Breast epithelium (tissue), 3 donors: ENCODE measurements at regions not wholly inside any gene's neighbourhood (a gene's known extent, or its start where the extent isn't known, plus 50 kb on each side); places are given as distances from the start of the nearest gene placed in this dataset.

Experiments
- POLR2A ChIP-seq: fragments of 450-650 bp; IDR thresholded peaks from one replicate; pipeline ENCODE4 v1.6.1; 2016; ENCODE audit warnings: antibody characterized with exemption, mild to moderate bottlenecking, moderate library complexity
- POLR2AphosphoS5 ChIP-seq, 3 donors: sonication (generic); formaldehyde crosslinking; IDR thresholded peaks; one replicate each; pipeline ENCODE4 v1.6.1; 2017; ENCODE audit warnings: antibody characterized with exemption in 3 of 3
- TF ChIP-seq, protein P1 (sequence below), 3 donors: fragments of 450-650 bp; IDR thresholded peaks; one replicate each; pipeline ENCODE4 v1.5.1; 2016 to 2017; ENCODE audit warnings: antibody characterized with exemption in 3 of 3, mild to moderate bottlenecking in 3 of 3, moderate library complexity in 3 of 3

DNA sequence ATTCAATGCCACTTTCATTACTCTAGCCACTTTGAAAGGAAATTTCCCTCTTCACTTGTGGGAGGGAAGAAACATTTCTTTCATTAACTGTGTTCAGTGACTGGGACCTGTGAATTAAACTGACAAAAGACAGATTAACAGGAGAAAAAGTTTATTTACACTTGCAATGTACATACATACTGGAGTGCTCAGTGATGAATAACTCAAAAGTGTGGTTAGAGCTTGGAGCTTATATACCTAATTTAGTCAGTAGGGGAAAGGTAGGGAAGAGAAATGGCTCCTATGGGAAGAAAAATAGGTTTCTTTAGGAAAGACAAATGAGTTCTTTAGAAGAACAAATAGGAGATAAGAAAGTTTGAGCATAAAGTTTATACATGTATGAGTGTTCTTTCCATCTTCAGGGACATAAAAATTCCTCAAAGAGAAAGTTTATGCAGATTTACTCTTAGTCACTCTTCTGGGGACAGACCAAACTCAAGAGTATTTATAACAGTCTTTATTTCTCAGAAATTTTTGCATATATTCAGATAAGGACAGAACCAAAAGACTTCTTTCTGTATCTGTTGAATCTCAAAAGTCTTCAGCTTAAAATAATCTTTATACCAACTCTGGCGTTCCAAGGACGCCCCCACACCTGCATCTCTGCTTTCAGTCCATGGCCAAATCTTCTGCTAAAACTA, 120.0 kb upstream of the RAI14 start:
- TF ChIP-seq, protein P1, sequence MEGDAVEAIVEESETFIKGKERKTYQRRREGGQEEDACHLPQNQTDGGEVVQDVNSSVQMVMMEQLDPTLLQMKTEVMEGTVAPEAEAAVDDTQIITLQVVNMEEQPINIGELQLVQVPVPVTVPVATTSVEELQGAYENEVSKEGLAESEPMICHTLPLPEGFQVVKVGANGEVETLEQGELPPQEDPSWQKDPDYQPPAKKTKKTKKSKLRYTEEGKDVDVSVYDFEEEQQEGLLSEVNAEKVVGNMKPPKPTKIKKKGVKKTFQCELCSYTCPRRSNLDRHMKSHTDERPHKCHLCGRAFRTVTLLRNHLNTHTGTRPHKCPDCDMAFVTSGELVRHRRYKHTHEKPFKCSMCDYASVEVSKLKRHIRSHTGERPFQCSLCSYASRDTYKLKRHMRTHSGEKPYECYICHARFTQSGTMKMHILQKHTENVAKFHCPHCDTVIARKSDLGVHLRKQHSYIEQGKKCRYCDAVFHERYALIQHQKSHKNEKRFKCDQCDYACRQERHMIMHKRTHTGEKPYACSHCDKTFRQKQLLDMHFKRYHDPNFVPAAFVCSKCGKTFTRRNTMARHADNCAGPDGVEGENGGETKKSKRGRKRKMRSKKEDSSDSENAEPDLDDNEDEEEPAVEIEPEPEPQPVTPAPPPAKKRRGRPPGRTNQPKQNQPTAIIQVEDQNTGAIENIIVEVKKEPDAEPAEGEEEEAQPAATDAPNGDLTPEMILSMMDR (IDR thresholded peaks at IDR 0.05), result no peak
- TF ChIP-seq POLR2A, result no peak
- no peak for TF ChIP-seq POLR2AphosphoS5 (IDR thresholded peaks at IDR 0.05)
